ENCODE measurements at regions not wholly inside any gene's neighbourhood (a gene's known extent, or its start where the extent isn't known, plus 50 kb on each side); places are given as distances from the start of the nearest gene placed in this dataset.

GRCh38 chr1:36625253-36625934, 142.7 kb upstream of the CSF3R start:
- no peaks in the 10 kb centered on the region for H3K9me3 ChIP-seq
- TF ChIP-seq POLR2A (IDR thresholded peaks at IDR 0.05): no peak
- no peak for TF ChIP-seq CTCF (IDR thresholded peaks at IDR 0.05)
- H3K27me3 ChIP-seq: peaks cover 0 to 62% (median 0%) of the 10 kb centered on the region in 4 donors
- WGBS, 2 donors: 28 to 68% methylated on average over 5 to 6 of the region's 6 CpGs
- intact Hi-C loops (cut with DNase I): no loop called here
- no peaks in the 10 kb centered on the region for H3K4me1 ChIP-seq
- DNase-seq: no peak
- no peaks in the 10 kb centered on the region for H3K36me3 ChIP-seq
- H3K27ac ChIP-seq: no peak overlapping the region
- H3K4me3 ChIP-seq: no peak overlapping the region

GRCh38 chr1:36624466-36624865, 141.8 kb upstream of the CSF3R start:
- H3K9me3 ChIP-seq: no peaks in the 10 kb centered on the region
- no peak for TF ChIP-seq POLR2A (IDR thresholded peaks at IDR 0.05)
- no peak for TF ChIP-seq CTCF (IDR thresholded peaks at IDR 0.05)
- intact Hi-C loops (cut with DNase I): no loop called here
- peaks cover 0 to 61% (median 0%) of the 10 kb centered on the region in 4 donors for H3K27me3 ChIP-seq
- no peaks in the 10 kb centered on the region for H3K4me1 ChIP-seq
- no peak overlapping the region for H3K27ac ChIP-seq
- no peak overlapping the region for H3K4me3 ChIP-seq
- WGBS, 2 donors: 29 to 34% methylated on average over 2 of the region's 2 CpGs
- DNase-seq: no peak
- no peaks in the 10 kb centered on the region for H3K36me3 ChIP-seq

- intact Hi-C loops (cut with DNase I): no loop called here
- no peak for TF ChIP-seq POLR2A (IDR thresholded peaks at IDR 0.05)
- TF ChIP-seq CTCF (IDR thresholded peaks at IDR 0.05): no peak
- no peaks in the 10 kb centered on the region for H3K9me3 ChIP-seq
- no peak overlapping the region for H3K27ac ChIP-seq
- no peaks in the 10 kb centered on the region for H3K4me1 ChIP-seq
- H3K27me3 ChIP-seq: peaks cover 0 to 49% (median 0%) of the 10 kb centered on the region in 4 donors
- H3K4me3 ChIP-seq: no peak overlapping the region
- no peaks in the 10 kb centered on the region for H3K36me3 ChIP-seq
- DNase-seq: no peak
- WGBS, 2 donors: 37 to 51% methylated on average over 10 to 11 of the region's 13 CpGs
These were observed 140.3 kb upstream of the CSF3R start for GRCh38 chr1:36622741-36623648.

GRCh38 chr1:36621531-36621930, 138.8 kb upstream of the CSF3R start:
- intact Hi-C loops (cut with DNase I): no loop called here
- Histone ChIP-seq H3K27me3 (peaks cover 0 to 34% (median 0%) of the 10 kb centered on the region in 4 donors), H3K36me3 (no peaks in the 10 kb centered on the region), H3K4me1 (no peaks in the 10 kb centered on the region), H3K9me3 (no peaks in the 10 kb centered on the region), H3K27ac (no peak overlapping the region), H3K4me3 (no peak overlapping the region)
- DNase-seq: no peak
- TF ChIP-seq POLR2A (IDR thresholded peaks at IDR 0.05): no peak
- no peak for TF ChIP-seq CTCF (IDR thresholded peaks at IDR 0.05)
- WGBS, 2 donors: 70 to 83% methylated on average over 2 of the region's 2 CpGs

GRCh38 chr1:36620142-36620541, 137.4 kb upstream of the CSF3R start:
- Histone ChIP-seq H3K4me1 (no peaks in the 10 kb centered on the region), H3K9me3 (no peaks in the 10 kb centered on the region), H3K4me3 (no peak overlapping the region), H3K27me3 (peaks cover 0 to 20% (median 0%) of the 10 kb centered on the region in 4 donors), H3K27ac (no peak overlapping the region), H3K36me3 (no peaks in the 10 kb centered on the region)
- WGBS, 2 donors: 67 to 80% methylated on average over 3 to 4 of the region's 5 CpGs
- no peak for DNase-seq
- intact Hi-C loops (cut with DNase I): no loop called here
- TF ChIP-seq CTCF (IDR thresholded peaks at IDR 0.05): no peak
- no peak for TF ChIP-seq POLR2A (IDR thresholded peaks at IDR 0.05)

Measured in esophagus squamous epithelium (tissue), 5 donors.